SH-SY5Y (cell line): ENCODE measurements at regions not wholly inside any gene's neighbourhood (a gene's known extent, or its start where the extent isn't known, plus 50 kb on each side); places are given as distances from the start of the nearest gene placed in this dataset.

Experiments used
- GATA2 ChIP-seq: IDR thresholded peaks from 2 replicates; pipeline ENCODE4 v1.6.1; 2011; ENCODE audit warnings: mild to moderate bottlenecking, low read depth, low read length
- GATA3 ChIP-seq: IDR thresholded peaks from 2 replicates; pipeline ENCODE4 v1.6.1; 2011; ENCODE audit warnings: low read depth, mild to moderate bottlenecking, low read length, moderate library complexity

DNA sequence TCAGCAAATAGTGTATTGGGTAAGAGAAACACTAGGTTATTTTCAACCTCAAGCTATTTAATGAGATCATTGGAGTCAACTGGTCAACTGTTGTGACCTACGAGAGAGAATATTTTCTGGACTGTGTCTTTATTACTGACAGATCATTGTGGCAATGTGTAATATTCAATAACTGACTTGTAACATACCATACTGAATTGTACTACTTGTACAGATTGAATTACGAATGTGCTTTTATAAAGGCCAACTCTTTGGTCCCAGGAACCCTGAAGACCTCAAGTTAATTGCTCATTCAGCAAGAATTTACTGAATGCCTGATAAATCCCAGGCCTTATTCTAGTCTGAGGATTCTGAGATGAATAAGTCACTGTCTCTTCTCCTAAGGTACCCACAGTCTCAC is 56.1 kb upstream of the CAMK1G start:
- no peak for TF ChIP-seq GATA2
- no peak for TF ChIP-seq GATA3
